Suprapubic skin (tissue), 4 donors: ENCODE measurements at regions not wholly inside any gene's neighbourhood (a gene's known extent, or its start where the extent isn't known, plus 50 kb on each side); places are given as distances from the start of the nearest gene placed in this dataset.
A peak's percentile ranks its signal among the peaks of the same experiment; 100 is the strongest.

Experiments used
- DNase-seq, 2 donors: peaks; one replicate each; pipeline ENCODE4 v3.0.0-alpha.2; 2019; ENCODE audit warnings: low spot score in 2 of 2
- H3K27ac ChIP-seq: fragments of 200-600 bp; sonication (generic); one replicate; pipeline ENCODE4 v1.5.1; 2019
- H3K27me3 ChIP-seq: fragments of 200-600 bp; sonication (generic); one replicate; pipeline ENCODE4 v1.5.1; 2019
- H3K36me3 ChIP-seq: fragments of 200-600 bp; sonication (generic); one replicate; pipeline ENCODE4 v1.5.1; 2019
- H3K4me1 ChIP-seq: fragments of 200-600 bp; sonication (generic); one replicate; pipeline ENCODE4 v1.5.1; 2019
- H3K4me3 ChIP-seq: fragments of 200-600 bp; sonication (generic); one replicate; pipeline ENCODE4 v1.5.1; 2019; ENCODE audit warnings: mild to moderate bottlenecking
- H3K9me3 ChIP-seq: fragments of 200-600 bp; sonication (generic); one replicate; pipeline ENCODE4 v1.5.1; 2019
- CTCF ChIP-seq, 2 donors: fragments of 200-600 bp in 1 of 2; fragments of 450-650 bp in 1 of 2; sonication (generic) in 1 of 2; IDR thresholded peaks; one replicate each; pipeline ENCODE4 v1.5.1; 2016 to 2019; ENCODE audit warnings: antibody characterized with exemption in 2 of 2, mild to moderate bottlenecking in 1 of 2, moderate library complexity in 1 of 2
- EP300 ChIP-seq: sonication (generic); formaldehyde crosslinking; IDR thresholded peaks from one replicate; pipeline ENCODE4 v1.6.1; 2017; ENCODE audit warnings: antibody characterized with exemption
- POLR2A ChIP-seq, 2 donors: fragments of 450-650 bp; IDR thresholded peaks; one replicate each; pipeline ENCODE4 v1.6.1; 2017; ENCODE audit warnings: antibody characterized with exemption in 2 of 2, mild to moderate bottlenecking in 2 of 2, moderate library complexity in 2 of 2
- POLR2AphosphoS5 ChIP-seq, 3 donors: sonication (generic); formaldehyde crosslinking; IDR thresholded peaks; one replicate each; pipeline ENCODE4 v1.6.1; 2017; ENCODE audit warnings: antibody characterized with exemption in 3 of 3
- WGBS: methylation state at CpG from one replicate; pipeline ENCODE4 v1.1.5; 2018; 5-methylcytosine and 5-hydroxymethylcytosine counted together

GRCh38 chr12:58408516-58408915 is 467.1 kb downstream of the ATP23 start:
- no peak for TF ChIP-seq POLR2AphosphoS5 (IDR thresholded peaks at IDR 0.05)
- no peak for TF ChIP-seq EP300
- TF ChIP-seq POLR2A (IDR thresholded peaks at IDR 0.05) = no peak
- no peak for TF ChIP-seq CTCF (IDR thresholded peaks at IDR 0.05)
- DNase-seq = no peak
- Histone ChIP-seq H3K27ac (no peak overlapping the region), H3K4me1 (peaks cover 21% of the 10 kb centered on the region), H3K27me3 (no peaks in the 10 kb centered on the region), H3K9me3 (no peaks in the 10 kb centered on the region), H3K36me3 (no peaks in the 10 kb centered on the region), H3K4me3 (no peak overlapping the region)
- WGBS = 14% methylated on average over 1 of the region's 1 CpG

GRCh38 chr12:58412461-58413060 is 471.2 kb downstream of the ATP23 start:
- TF ChIP-seq EP300 (no peak), POLR2AphosphoS5 (IDR thresholded peaks at IDR 0.05) (peak in 1 of 3 donors; percentile 54)
- Histone ChIP-seq H3K27ac (no peak overlapping the region), H3K9me3 (no peaks in the 10 kb centered on the region), H3K36me3 (no peaks in the 10 kb centered on the region), H3K4me1 (peaks cover 34% of the 10 kb centered on the region), H3K4me3 (no peak overlapping the region), H3K27me3 (no peaks in the 10 kb centered on the region)
- 57% methylated on average over 2 of the region's 2 CpGs for WGBS
- no peak for DNase-seq

- DNase-seq = no peak
- 54% methylated on average over 1 of the region's 1 CpG for WGBS
- Histone ChIP-seq H3K36me3 (no peaks in the 10 kb centered on the region), H3K27ac (peak overlapping the region; percentile 59), H3K9me3 (no peaks in the 10 kb centered on the region), H3K4me3 (no peak overlapping the region), H3K27me3 (no peaks in the 10 kb centered on the region), H3K4me1 (peaks cover 23% of the 10 kb centered on the region)
- TF ChIP-seq POLR2A (IDR thresholded peaks at IDR 0.05) = no peak
- no peak for TF ChIP-seq CTCF (IDR thresholded peaks at IDR 0.05)
- no peak for TF ChIP-seq POLR2AphosphoS5 (IDR thresholded peaks at IDR 0.05)
- TF ChIP-seq EP300 = no peak
These were observed 472.4 kb downstream of the ATP23 start for GRCh38 chr12:58413794-58414193.

GRCh38 chr12:58414398-58414871 is 473.1 kb downstream of the ATP23 start:
- Histone ChIP-seq H3K4me1 (peaks cover 28% of the 10 kb centered on the region), H3K9me3 (no peaks in the 10 kb centered on the region), H3K27ac (peak overlapping the region; percentile 59), H3K36me3 (no peaks in the 10 kb centered on the region), H3K27me3 (no peaks in the 10 kb centered on the region), H3K4me3 (no peak overlapping the region)
- no peak for DNase-seq
- TF ChIP-seq CTCF (IDR thresholded peaks at IDR 0.05) = no peak
- WGBS = 40% methylated on average over 2 of the region's 2 CpGs

- Histone ChIP-seq H3K27ac (no peak overlapping the region), H3K4me3 (no peak overlapping the region), H3K36me3 (no peaks in the 10 kb centered on the region), H3K9me3 (no peaks in the 10 kb centered on the region), H3K4me1 (peaks cover 40% of the 10 kb centered on the region), H3K27me3 (no peaks in the 10 kb centered on the region)
- DNase-seq = no peak
- no peak for TF ChIP-seq POLR2A (IDR thresholded peaks at IDR 0.05)
- no peak for TF ChIP-seq EP300
These were observed 474.3 kb downstream of the ATP23 start for GRCh38 chr12:58415716-58416115.

GRCh38 chr12:58416236-58416635 is 474.9 kb downstream of the ATP23 start:
- no peaks in the 10 kb centered on the region for H3K9me3 ChIP-seq
- peaks cover 40% of the 10 kb centered on the region for H3K4me1 ChIP-seq
- H3K36me3 ChIP-seq = no peaks in the 10 kb centered on the region
- H3K27ac ChIP-seq = no peak overlapping the region
- TF ChIP-seq CTCF (IDR thresholded peaks at IDR 0.05) = no peak
- no peak for TF ChIP-seq POLR2AphosphoS5 (IDR thresholded peaks at IDR 0.05)
- TF ChIP-seq POLR2A (IDR thresholded peaks at IDR 0.05) = no peak
- no peak for TF ChIP-seq EP300
- no peak for DNase-seq
- H3K4me3 ChIP-seq = no peak overlapping the region
- H3K27me3 ChIP-seq = no peaks in the 10 kb centered on the region
- WGBS = 54% methylated on average over 2 of the region's 2 CpGs
